ENCODE measurements at regions not wholly inside any gene's neighbourhood (a gene's known extent, or its start where the extent isn't known, plus 50 kb on each side); places are given as distances from the start of the nearest gene placed in this dataset.

DNA sequence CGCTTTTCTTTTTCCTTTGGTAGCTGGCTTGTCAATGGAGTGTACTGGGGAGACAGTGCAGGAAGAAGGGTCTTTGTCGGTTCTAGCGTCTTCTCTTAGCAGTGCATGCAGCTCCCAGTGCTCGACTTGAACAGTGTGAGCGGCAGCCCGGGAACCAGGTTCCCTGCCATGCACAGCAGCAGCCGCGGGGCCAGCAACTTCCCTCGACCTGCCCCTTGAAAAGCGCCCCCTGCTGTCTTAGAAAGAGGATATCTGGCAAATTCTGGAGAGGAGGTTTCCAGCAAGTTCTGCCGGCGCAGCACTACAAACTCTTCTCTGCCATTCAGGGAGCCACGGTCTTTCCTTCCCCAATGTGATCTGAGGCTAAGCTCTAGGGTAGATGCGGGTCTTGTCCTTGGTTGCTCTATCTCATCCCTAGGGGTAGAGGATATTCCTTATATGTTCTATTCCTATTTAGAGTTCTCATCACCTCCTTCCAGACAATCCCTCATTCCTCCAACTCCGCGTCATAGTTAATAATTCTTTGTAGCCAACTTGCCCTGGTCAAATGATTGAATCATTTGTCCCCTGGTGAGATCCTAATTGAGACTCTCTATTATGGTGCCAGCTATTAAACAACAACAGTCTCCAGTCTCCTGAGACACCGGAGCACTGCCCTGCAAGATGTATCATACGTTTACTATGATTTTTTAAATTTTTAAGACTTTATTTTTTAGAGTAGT, 451.3 kb downstream of the PMP22 start:
- Histone ChIP-seq H3K27ac (no peak overlapping the region), H2AFZ (no peak overlapping the region), H3K4me1 (ENCODE audit: insufficient read depth) (no peaks in the 10 kb centered on the region), H3K79me2 (no peaks in the 10 kb centered on the region), H3K27me3 (no peaks in the 10 kb centered on the region), H3K4me3 (no peak overlapping the region), H3K9me2 (replicated peaks; ENCODE audit: insufficient read depth) (no peaks in the 10 kb centered on the region), H4K20me1 (ENCODE audit: insufficient read depth, poor library complexity, severe bottlenecking) (no peaks in the 10 kb centered on the region), H3K9me3 (ENCODE audit: low read depth) (no peaks in the 10 kb centered on the region), H3K4me2 (no peak overlapping the region), H3K36me3 (replicated peaks; ENCODE audit: insufficient read depth, low read depth) (no peaks in the 10 kb centered on the region)
- DNase-seq (ENCODE audit: low spot score): peak; percentile 49
- WGBS (ENCODE audit: low lambda C conversion rate, missing lambda C conversion rate): 55% methylated on average over 18 of the region's 18 CpGs
- TF ChIP-seq, protein P1, sequence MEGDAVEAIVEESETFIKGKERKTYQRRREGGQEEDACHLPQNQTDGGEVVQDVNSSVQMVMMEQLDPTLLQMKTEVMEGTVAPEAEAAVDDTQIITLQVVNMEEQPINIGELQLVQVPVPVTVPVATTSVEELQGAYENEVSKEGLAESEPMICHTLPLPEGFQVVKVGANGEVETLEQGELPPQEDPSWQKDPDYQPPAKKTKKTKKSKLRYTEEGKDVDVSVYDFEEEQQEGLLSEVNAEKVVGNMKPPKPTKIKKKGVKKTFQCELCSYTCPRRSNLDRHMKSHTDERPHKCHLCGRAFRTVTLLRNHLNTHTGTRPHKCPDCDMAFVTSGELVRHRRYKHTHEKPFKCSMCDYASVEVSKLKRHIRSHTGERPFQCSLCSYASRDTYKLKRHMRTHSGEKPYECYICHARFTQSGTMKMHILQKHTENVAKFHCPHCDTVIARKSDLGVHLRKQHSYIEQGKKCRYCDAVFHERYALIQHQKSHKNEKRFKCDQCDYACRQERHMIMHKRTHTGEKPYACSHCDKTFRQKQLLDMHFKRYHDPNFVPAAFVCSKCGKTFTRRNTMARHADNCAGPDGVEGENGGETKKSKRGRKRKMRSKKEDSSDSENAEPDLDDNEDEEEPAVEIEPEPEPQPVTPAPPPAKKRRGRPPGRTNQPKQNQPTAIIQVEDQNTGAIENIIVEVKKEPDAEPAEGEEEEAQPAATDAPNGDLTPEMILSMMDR (IDR thresholded peaks at IDR 0.05; ENCODE audit: poor library complexity): peak; percentile 32
- TF ChIP-seq EZH2phosphoT487 (IDR thresholded peaks at IDR 0.05; ENCODE audit: low read depth, severe bottlenecking, unreplicated experiment): no peak

DNA sequence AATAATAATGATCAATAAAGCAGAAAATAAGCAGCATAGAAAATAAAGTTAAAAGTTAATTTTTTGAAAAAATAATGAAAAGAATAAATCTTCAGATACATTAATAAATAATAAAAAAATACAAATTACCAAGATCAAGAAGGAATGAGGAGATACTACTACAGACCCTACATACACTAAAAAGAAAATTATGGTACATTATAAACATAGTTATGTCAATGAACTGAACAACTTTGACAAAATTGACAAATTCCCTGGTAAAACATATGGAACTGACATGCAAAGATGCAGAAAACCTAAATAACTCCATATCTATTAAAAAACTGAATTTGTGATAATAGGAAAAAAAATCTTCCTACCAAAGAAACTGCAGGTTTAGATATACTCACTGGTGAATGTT, 456.7 kb downstream of the PMP22 start:
- H3K27ac ChIP-seq: no peak overlapping the region
- no peak overlapping the region for H3K4me2 ChIP-seq
- no peak overlapping the region for H2AFZ ChIP-seq
- no peaks in the 10 kb centered on the region for H3K79me2 ChIP-seq
- H3K4me3 ChIP-seq: no peak overlapping the region
- H4K20me1 ChIP-seq (ENCODE audit: insufficient read depth, poor library complexity, severe bottlenecking): no peaks in the 10 kb centered on the region
- H3K4me1 ChIP-seq (ENCODE audit: insufficient read depth): no peaks in the 10 kb centered on the region
- H3K27me3 ChIP-seq: no peaks in the 10 kb centered on the region
- no peaks in the 10 kb centered on the region for H3K9me2 ChIP-seq (replicated peaks; ENCODE audit: insufficient read depth)
- no peak for DNase-seq (ENCODE audit: low spot score)
- H3K36me3 ChIP-seq (replicated peaks; ENCODE audit: insufficient read depth, low read depth): no peaks in the 10 kb centered on the region
- no peaks in the 10 kb centered on the region for H3K9me3 ChIP-seq (ENCODE audit: low read depth)
- TF ChIP-seq EZH2 (IDR thresholded peaks at IDR 0.05; ENCODE audit: borderline replicate concordance): no peak
- TF ChIP-seq, protein P1 (IDR thresholded peaks at IDR 0.05; ENCODE audit: poor library complexity): no peak
- TF ChIP-seq EZH2phosphoT487 (IDR thresholded peaks at IDR 0.05; ENCODE audit: low read depth, severe bottlenecking, unreplicated experiment): no peak

DNA sequence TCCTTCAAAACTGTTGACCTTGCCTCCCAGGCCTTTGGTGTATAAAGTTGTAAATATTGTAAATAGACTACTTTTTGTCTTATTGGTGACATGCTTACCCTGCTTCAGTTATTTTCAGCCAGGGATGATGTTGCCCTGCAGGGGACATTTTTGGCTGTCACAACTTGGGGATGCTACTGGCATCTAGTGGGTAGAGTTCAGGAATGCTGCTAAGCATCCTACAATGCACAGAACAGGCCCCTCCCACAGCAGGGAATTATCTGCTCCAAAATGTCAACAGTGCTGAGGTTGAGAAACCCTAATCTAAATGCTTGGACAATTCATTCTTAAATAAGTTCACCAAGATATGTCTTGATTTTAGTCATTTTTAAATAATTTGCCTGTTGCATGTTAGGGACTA, 459.8 kb downstream of the PMP22 start:
- Histone ChIP-seq H3K27ac (no peak overlapping the region), H2AFZ (no peak overlapping the region), H4K20me1 (ENCODE audit: insufficient read depth, poor library complexity, severe bottlenecking) (no peaks in the 10 kb centered on the region), H3K4me1 (ENCODE audit: insufficient read depth) (no peaks in the 10 kb centered on the region), H3K36me3 (replicated peaks; ENCODE audit: insufficient read depth, low read depth) (no peaks in the 10 kb centered on the region), H3K9me2 (replicated peaks; ENCODE audit: insufficient read depth) (no peaks in the 10 kb centered on the region), H3K4me3 (no peak overlapping the region), H3K79me2 (no peaks in the 10 kb centered on the region), H3K4me2 (no peak overlapping the region), H3K27me3 (no peaks in the 10 kb centered on the region), H3K9me3 (ENCODE audit: low read depth) (no peaks in the 10 kb centered on the region)
- no peak for DNase-seq (ENCODE audit: low spot score)
- TF ChIP-seq EZH2 (IDR thresholded peaks at IDR 0.05; ENCODE audit: borderline replicate concordance): no peak
- TF ChIP-seq, protein P1 (IDR thresholded peaks at IDR 0.05; ENCODE audit: poor library complexity): no peak
- no peak for TF ChIP-seq EZH2phosphoT487 (IDR thresholded peaks at IDR 0.05; ENCODE audit: low read depth, severe bottlenecking, unreplicated experiment)

DNA sequence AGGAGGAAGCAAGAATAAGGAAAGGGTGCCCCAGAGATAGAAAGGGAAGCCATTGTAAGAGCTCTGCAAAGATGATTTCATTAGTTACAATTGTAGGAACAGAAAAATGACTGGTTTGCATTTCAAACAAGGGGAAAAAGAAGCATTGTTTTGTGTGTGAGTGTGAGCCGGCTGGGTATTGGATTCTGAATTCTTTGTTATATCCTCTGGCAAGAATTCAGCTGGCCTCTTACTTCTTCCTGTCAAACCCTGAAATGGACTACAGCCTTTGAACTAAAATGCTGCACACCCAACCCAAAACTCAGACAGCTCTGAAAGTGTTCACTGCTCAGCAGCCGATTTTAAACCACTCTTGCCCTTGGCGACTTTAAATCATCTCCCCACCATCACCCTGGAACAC, 461.3 kb downstream of the PMP22 start:
- no peaks in the 10 kb centered on the region for H3K27me3 ChIP-seq
- no peaks in the 10 kb centered on the region for H3K9me3 ChIP-seq (ENCODE audit: low read depth)
- H3K9me2 ChIP-seq (replicated peaks; ENCODE audit: insufficient read depth): no peaks in the 10 kb centered on the region
- no peak overlapping the region for H3K4me3 ChIP-seq
- WGBS (ENCODE audit: low lambda C conversion rate, missing lambda C conversion rate): 62% methylated on average over 3 of the region's 3 CpGs
- H3K4me2 ChIP-seq: no peak overlapping the region
- H3K79me2 ChIP-seq: no peaks in the 10 kb centered on the region
- TF ChIP-seq EZH2phosphoT487 (IDR thresholded peaks at IDR 0.05; ENCODE audit: low read depth, severe bottlenecking, unreplicated experiment): no peak
- no peak for TF ChIP-seq EZH2 (IDR thresholded peaks at IDR 0.05; ENCODE audit: borderline replicate concordance)
- TF ChIP-seq, protein P1 (IDR thresholded peaks at IDR 0.05; ENCODE audit: poor library complexity): no peak
- H2AFZ ChIP-seq: no peak overlapping the region
- no peaks in the 10 kb centered on the region for H4K20me1 ChIP-seq (ENCODE audit: insufficient read depth, poor library complexity, severe bottlenecking)
- DNase-seq (ENCODE audit: low spot score): no peak
- H3K27ac ChIP-seq: peak overlapping the region; percentile 1
- no peaks in the 10 kb centered on the region for H3K36me3 ChIP-seq (replicated peaks; ENCODE audit: insufficient read depth, low read depth)
- no peaks in the 10 kb centered on the region for H3K4me1 ChIP-seq (ENCODE audit: insufficient read depth)

Measured in hepatocyte (in vitro differentiated cells).